Endothelial cell (in vitro differentiated cells): ENCODE measurements at regions not wholly inside any gene's neighbourhood (a gene's known extent, or its start where the extent isn't known, plus 50 kb on each side); places are given as distances from the start of the nearest gene placed in this dataset.

Experiments used
- DNase-seq: peaks from one replicate; pipeline ENCODE4 v3.0.0; 2021; ENCODE audit warnings: low spot score
- H3K27ac Mint-ChIP-seq: one replicate; pipeline ENCODE4 v1.8.0; 2021; ENCODE audit warnings: mixed read lengths, inconsistent platforms; ENCODE audit not compliant: unreplicated experiment
- H3K27me3 Mint-ChIP-seq: one replicate; pipeline ENCODE4 v1.8.0; 2021; ENCODE audit warnings: mild to moderate bottlenecking, moderate library complexity, mixed read lengths, inconsistent platforms; ENCODE audit not compliant: unreplicated experiment
- H3K36me3 Mint-ChIP-seq: one replicate; pipeline ENCODE4 v1.8.0; 2021; ENCODE audit warnings: mild to moderate bottlenecking, low read depth, mixed read lengths, inconsistent platforms; ENCODE audit not compliant: unreplicated experiment
- H3K4me1 Mint-ChIP-seq: one replicate; pipeline ENCODE4 v1.8.0; 2021; ENCODE audit warnings: mild to moderate bottlenecking, mixed read lengths, inconsistent platforms; ENCODE audit not compliant: unreplicated experiment
- H3K4me3 Mint-ChIP-seq: one replicate; pipeline ENCODE4 v1.8.0; 2021; ENCODE audit warnings: mild to moderate bottlenecking, mixed read lengths, inconsistent platforms; ENCODE audit not compliant: unreplicated experiment
- H3K9me3 Mint-ChIP-seq: one replicate; pipeline ENCODE4 v1.8.0; 2021; ENCODE audit warnings: mixed read lengths, inconsistent platforms; ENCODE audit not compliant: unreplicated experiment
- TF ChIP-seq, protein P1 (sequence below): fragments of 200-600 bp; sonication (generic); IDR thresholded peaks from one replicate; pipeline ENCODE4 v1.5.0; 2021; ENCODE audit warnings: antibody characterized with exemption; ENCODE audit not compliant: unreplicated experiment

DNA sequence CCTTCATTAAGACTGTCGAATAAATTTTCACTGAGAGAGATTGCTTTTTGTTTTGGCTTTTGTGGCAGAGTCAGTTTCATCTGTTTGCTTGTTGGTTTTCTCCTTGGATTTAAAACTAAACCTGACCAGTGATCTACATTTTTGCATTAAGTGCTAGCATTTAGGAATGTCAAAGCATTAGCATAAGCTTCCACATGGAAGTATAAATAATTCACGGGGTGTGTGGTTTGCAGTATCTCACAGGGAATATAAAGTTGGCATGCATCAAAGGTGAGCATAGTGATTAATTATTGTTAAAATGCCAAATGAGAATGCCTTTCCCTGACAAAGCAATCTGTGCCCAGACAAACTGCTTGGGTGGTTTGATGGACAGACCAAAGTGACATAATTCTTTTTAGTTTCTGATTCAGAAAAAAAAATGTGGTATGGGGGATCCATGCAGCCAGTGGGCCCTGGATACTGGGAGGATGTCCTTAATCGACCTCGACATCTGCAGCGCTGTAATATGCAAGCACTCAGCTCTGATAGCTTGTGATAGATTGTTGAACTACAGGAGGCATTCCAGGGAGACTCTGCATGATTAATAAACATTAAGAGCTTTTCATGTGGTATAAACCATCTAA is 339.3 kb upstream of the POM121L12 start:
- no peak for DNase-seq
- H3K9me3 Mint-ChIP-seq: no peaks in the 10 kb centered on the region
- H3K36me3 Mint-ChIP-seq: no peaks in the 10 kb centered on the region
- no peak overlapping the region for H3K4me3 Mint-ChIP-seq
- no peaks in the 10 kb centered on the region for H3K4me1 Mint-ChIP-seq
- H3K27ac Mint-ChIP-seq: no peak overlapping the region
- TF ChIP-seq, protein P1, sequence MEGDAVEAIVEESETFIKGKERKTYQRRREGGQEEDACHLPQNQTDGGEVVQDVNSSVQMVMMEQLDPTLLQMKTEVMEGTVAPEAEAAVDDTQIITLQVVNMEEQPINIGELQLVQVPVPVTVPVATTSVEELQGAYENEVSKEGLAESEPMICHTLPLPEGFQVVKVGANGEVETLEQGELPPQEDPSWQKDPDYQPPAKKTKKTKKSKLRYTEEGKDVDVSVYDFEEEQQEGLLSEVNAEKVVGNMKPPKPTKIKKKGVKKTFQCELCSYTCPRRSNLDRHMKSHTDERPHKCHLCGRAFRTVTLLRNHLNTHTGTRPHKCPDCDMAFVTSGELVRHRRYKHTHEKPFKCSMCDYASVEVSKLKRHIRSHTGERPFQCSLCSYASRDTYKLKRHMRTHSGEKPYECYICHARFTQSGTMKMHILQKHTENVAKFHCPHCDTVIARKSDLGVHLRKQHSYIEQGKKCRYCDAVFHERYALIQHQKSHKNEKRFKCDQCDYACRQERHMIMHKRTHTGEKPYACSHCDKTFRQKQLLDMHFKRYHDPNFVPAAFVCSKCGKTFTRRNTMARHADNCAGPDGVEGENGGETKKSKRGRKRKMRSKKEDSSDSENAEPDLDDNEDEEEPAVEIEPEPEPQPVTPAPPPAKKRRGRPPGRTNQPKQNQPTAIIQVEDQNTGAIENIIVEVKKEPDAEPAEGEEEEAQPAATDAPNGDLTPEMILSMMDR: no peak
- H3K27me3 Mint-ChIP-seq: peaks cover 1% of the 10 kb centered on the region

DNA sequence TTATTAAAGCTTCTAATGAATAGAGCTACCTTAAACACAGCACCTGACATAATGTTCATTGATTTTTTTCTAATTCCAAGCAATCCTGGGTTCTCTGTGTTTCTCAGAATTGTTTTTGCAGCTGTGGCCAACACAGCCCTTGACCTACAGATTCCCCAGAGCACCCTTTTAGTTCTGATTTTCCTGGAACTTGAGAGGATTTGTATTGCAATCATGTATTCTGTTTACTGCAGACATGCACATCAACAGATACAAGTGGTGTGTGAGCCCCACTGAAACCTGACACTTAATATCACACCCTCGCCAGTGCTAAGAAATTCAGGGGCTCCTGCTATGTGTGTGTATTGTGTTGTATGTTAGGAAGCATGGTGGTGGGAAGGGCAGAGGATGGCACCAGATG is 344.2 kb upstream of the POM121L12 start:
- Mint-ChIP-seq H3K36me3 (no peaks in the 10 kb centered on the region), H3K4me1 (no peaks in the 10 kb centered on the region), H3K9me3 (no peaks in the 10 kb centered on the region), H3K27me3 (no peaks in the 10 kb centered on the region), H3K27ac (no peak overlapping the region), H3K4me3 (no peak overlapping the region)
- no peak for DNase-seq
- TF ChIP-seq, protein P1: no peak

DNA sequence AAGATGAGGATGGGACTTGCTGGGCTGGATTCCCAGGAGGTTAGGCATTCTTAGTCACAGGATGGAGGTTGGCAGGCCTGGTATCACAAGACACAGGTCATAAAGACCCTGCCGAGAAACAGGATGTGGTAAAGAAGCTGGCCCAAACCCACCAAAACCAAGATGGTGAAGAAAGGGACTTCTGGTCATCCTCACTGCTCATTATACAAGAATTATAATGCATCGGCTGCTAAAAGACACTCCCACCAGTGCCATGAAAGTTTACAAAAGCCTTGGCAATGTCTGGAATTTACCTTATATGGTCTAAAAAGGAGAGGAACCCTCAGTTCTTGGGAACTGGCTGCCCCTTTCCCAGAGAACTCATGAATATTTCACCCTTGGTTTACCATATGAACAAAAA is 345.5 kb upstream of the POM121L12 start:
- H3K36me3 Mint-ChIP-seq: no peaks in the 10 kb centered on the region
- TF ChIP-seq, protein P1: no peak
- DNase-seq: no peak
- no peaks in the 10 kb centered on the region for H3K9me3 Mint-ChIP-seq
- H3K27ac Mint-ChIP-seq: no peak overlapping the region
- H3K27me3 Mint-ChIP-seq: no peaks in the 10 kb centered on the region
- no peaks in the 10 kb centered on the region for H3K4me1 Mint-ChIP-seq
- H3K4me3 Mint-ChIP-seq: no peak overlapping the region

DNA sequence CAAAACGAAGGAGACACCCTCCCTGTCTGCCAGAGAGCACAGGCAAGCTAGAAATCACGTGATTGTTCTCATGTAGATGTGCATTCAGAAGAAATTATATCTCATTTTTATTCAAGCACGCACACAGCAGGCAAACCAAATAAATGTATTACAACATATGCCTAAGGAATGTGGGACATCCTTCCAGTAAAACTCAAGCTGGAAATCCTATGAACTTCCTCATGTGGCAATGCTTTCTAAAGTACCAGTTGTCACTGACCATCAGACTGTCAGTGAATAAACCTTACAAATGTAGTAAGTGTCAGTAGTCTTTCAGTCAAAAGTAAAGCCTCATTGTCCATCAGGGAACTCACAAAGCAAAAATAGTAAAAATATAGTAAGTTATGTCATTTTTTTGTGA is 350.1 kb upstream of the POM121L12 start:
- Mint-ChIP-seq H3K27ac (no peak overlapping the region), H3K9me3 (no peaks in the 10 kb centered on the region), H3K4me3 (no peak overlapping the region), H3K4me1 (no peaks in the 10 kb centered on the region), H3K27me3 (no peaks in the 10 kb centered on the region), H3K36me3 (no peaks in the 10 kb centered on the region)
- TF ChIP-seq, protein P1: no peak
- DNase-seq: no peak

DNA sequence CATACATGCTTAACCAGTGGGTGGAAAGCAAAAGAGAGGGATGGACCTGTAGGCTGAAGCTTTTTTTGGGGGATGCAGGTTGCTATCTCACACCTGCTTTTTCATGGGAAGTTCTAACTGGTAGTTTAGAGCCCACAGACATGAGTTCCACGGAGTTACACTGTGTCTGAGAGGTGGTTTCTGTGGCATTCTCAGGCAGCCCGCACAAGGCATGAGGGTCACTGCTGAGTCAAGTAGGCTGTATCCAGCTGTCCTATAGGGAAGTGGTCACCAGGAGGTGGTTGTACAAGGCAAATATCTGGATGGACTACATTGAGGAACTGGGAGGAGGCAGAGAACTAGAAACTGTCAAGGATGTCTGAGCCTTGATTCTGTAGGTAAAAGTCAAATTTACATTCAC is 351.0 kb upstream of the POM121L12 start:
- TF ChIP-seq, protein P1: no peak
- Mint-ChIP-seq H3K36me3 (no peaks in the 10 kb centered on the region), H3K27me3 (no peaks in the 10 kb centered on the region), H3K9me3 (no peaks in the 10 kb centered on the region), H3K4me1 (no peaks in the 10 kb centered on the region), H3K27ac (no peak overlapping the region), H3K4me3 (no peak overlapping the region)
- DNase-seq: no peak
